NCI-H748 treated with DMSO at 0.1 percent for 48 hours (cell line): ENCODE measurements at regions not wholly inside any gene's neighbourhood (a gene's known extent, or its start where the extent isn't known, plus 50 kb on each side); places are given as distances from the start of the nearest gene placed in this dataset.
A peak's percentile ranks its signal among the peaks of the same experiment; 100 is the strongest.
"Not testable (repeated sequence)": the region's sequence is repeated elsewhere in the genome, so short reads cannot be mapped to it uniquely, and the experiment has no call there.

ENCODE experiments used
- DNase-seq: peaks from one replicate; lab custom pipeline; 2025; lab: John Stamatoyannopoulos, UW

GRCh38 chr6:43998592-43999243 is 128.5 kb downstream of the MRPL14 start:
- DNase-seq: not testable (repeated sequence)

- DNase-seq: not testable (repeated sequence)
Measured at GRCh38 chr6:43997990-43998585, 129.2 kb downstream of the MRPL14 start.

- DNase-seq: no peak
Measured at GRCh38 chr6:43997345-43997677, 129.9 kb downstream of the MRPL14 start.

GRCh38 chr6:43996618-43997344 is 130.5 kb downstream of the MRPL14 start:
- DNase-seq: no peak

- DNase-seq: no peak
Measured at GRCh38 chr6:43995137-43995536, 132.1 kb downstream of the MRPL14 start.

GRCh38 chr6:43993881-43994523 is 133.2 kb downstream of the MRPL14 start:
- no peak for DNase-seq

- DNase-seq: no peak
Measured at GRCh38 chr6:43992783-43993644, 134.2 kb downstream of the MRPL14 start.

- no peak for DNase-seq
Measured at GRCh38 chr6:43992126-43992663, 135.1 kb downstream of the MRPL14 start.

- DNase-seq: no peak
Measured at GRCh38 chr6:43990627-43991619, 136.3 kb downstream of the MRPL14 start.

GRCh38 chr6:43990275-43990626 is 137.0 kb downstream of the MRPL14 start:
- DNase-seq: no peak

GRCh38 chr6:43989581-43990146 is 137.6 kb downstream of the MRPL14 start:
- no peak for DNase-seq

- no peak for DNase-seq
Measured at GRCh38 chr6:43988801-43989200, 138.5 kb downstream of the MRPL14 start.

- no peak for DNase-seq
Measured at GRCh38 chr6:43987838-43988439, 139.3 kb downstream of the MRPL14 start.

GRCh38 chr6:43986177-43986825 is 141.0 kb downstream of the MRPL14 start:
- no peak for DNase-seq

- peak; percentile 39 for DNase-seq
Measured at GRCh38 chr6:43985329-43985728, 141.9 kb downstream of the MRPL14 start.

GRCh38 chr6:43984442-43985321 is 142.6 kb downstream of the MRPL14 start:
- no peak for DNase-seq

GRCh38 chr6:43983632-43984031 is 143.6 kb downstream of the MRPL14 start:
- DNase-seq: peak; percentile 89

- no peak for DNase-seq
Measured at GRCh38 chr6:43983191-43983590, 144.1 kb downstream of the MRPL14 start.
